GM12865 (cell line): ENCODE measurements at regions not wholly inside any gene's neighbourhood (a gene's known extent, or its start where the extent isn't known, plus 50 kb on each side); places are given as distances from the start of the nearest gene placed in this dataset.

ENCODE experiments used
- DNase-seq: peaks from one replicate; pipeline ENCODE4 v3.0.0; 2010; ENCODE audit warnings: low read depth
- H3K4me3 ChIP-seq: 2 replicates; pipeline ENCODE4 v1.5.1; 2011; ENCODE audit warnings: mild to moderate bottlenecking, low read depth, low read length, control low read depth
- TF ChIP-seq, protein P1 (sequence below): IDR thresholded peaks from 2 replicates; pipeline ENCODE4 v1.5.1; 2011; ENCODE audit warnings: low read length, control low read depth, low read depth, inconsistent platforms; ENCODE audit not compliant: insufficient read depth; ENCODE audit errors: missing control alignments

DNA sequence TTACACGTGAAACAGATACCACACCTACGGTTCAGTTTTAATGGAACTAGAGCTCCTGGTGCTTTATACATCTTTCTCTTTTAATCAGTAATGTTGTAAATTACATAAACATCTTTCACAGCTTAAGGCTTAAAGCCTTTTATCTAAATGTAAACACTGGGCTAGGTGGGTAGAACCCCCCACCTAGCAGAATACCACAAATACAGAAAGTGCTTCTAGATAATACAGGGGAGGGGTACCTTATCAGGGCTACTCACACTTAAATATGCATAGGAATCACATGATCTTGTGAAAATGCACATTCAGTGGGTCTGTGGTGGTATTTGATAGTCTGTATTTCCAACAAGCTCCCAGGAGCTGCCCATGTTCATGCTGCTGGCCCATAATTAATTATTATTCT, 256.4 kb upstream of the TARS1 start:
- TF ChIP-seq, protein P1, sequence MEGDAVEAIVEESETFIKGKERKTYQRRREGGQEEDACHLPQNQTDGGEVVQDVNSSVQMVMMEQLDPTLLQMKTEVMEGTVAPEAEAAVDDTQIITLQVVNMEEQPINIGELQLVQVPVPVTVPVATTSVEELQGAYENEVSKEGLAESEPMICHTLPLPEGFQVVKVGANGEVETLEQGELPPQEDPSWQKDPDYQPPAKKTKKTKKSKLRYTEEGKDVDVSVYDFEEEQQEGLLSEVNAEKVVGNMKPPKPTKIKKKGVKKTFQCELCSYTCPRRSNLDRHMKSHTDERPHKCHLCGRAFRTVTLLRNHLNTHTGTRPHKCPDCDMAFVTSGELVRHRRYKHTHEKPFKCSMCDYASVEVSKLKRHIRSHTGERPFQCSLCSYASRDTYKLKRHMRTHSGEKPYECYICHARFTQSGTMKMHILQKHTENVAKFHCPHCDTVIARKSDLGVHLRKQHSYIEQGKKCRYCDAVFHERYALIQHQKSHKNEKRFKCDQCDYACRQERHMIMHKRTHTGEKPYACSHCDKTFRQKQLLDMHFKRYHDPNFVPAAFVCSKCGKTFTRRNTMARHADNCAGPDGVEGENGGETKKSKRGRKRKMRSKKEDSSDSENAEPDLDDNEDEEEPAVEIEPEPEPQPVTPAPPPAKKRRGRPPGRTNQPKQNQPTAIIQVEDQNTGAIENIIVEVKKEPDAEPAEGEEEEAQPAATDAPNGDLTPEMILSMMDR = no peak
- H3K4me3 ChIP-seq = no peak overlapping the region
- no peak for DNase-seq

DNA sequence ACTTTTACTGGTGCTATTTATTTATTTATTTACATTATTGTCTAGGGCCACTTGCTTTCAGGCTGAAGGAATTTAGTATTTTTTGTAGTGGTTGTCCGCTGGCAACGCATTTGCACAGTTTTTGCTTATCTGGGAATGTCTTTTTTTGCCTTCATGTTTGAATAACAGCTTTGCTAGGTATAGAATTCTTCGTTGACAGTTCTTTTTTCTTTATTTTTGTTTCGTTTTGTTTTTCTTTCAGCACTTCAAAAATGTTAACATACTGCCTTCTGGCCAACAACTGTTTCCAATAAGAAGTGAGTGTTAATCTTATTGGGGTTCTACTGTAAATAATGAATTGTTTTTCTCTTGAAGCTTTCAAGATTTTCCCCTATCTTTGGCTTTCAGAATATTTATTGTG, 252.7 kb upstream of the TARS1 start:
- DNase-seq = no peak
- TF ChIP-seq, protein P1 = no peak

DNA sequence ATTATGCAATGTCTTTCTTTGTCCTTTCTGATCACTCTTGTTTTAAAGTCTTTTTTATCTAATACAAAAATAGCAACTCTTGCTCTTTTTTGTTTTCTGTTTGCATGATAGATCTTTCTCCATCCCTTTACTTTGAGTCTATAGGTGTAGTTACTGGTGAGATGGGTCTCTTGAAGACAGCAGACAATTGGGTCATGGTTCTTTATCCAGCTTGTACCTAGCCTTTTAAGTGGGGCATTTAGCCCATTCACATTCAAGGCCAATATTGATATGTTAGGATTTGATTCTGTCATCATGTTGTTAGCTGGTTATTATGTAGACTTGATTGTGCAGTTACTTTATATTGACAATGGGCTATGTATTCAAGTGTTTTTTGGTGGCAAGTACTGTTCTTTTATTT, 245.9 kb upstream of the TARS1 start:
- H3K4me3 ChIP-seq = no peak overlapping the region
- DNase-seq = no peak
- TF ChIP-seq, protein P1 = no peak

More for the DNA sequence above, 252.7 kb upstream of the TARS1 start:
- no peak overlapping the region for H3K4me3 ChIP-seq

DNA sequence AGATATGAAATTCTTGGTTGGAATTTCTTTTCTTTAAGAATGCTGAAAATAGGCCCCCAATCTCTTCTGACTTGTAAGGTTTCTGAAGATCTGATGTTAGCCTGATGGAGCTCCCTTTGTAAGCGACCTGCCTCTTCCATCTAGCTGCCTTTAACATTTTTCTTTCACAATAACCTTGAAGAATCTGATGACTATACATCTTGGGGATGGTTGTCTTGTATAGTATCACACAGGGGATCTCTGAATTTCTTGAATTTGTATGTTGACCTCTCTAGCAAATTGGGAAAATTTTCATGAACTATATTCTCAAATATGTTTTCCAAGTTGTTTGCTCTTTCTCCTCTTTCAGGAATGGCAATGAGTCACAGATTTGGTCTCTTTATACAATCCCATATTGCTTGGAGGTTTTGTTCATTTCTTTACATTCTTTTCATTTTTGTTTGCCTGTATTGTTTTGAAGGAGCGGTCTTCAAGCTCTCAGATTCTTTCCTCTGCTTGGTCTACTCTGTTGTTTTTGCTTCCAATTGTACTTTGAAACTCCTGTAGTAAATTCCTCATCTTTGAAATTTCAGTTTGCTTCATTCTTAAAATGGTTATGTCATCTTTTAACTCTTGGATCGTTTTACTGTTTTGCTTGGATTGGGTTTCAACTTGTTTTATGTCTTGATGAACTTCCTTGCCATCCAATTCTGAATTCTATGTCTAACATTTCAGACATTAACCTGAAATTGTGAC, 245.2 kb upstream of the TARS1 start:
- no peak overlapping the region for H3K4me3 ChIP-seq
- TF ChIP-seq, protein P1 = no peak
- DNase-seq = no peak

DNA sequence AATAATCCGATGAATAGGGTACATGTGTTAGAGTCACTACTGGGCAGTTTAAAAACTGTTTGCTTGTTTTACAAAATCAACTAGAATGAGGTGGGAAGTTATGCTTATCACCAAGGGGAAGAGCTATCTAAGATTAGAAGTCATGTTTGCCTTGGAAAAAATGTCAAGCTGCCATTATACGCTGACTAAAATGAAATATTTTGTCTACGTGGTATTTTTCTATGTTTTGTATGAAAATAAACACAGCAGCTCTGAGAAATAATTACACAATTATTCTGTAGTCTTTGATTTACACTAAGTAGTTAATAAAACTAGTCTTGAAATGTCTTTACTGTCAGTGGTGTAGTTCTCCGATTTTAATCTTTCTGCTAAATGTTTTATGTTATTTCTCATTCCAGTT, 241.9 kb upstream of the TARS1 start:
- TF ChIP-seq, protein P1 = no peak
- no peak for DNase-seq
- H3K4me3 ChIP-seq = no peak overlapping the region

DNA sequence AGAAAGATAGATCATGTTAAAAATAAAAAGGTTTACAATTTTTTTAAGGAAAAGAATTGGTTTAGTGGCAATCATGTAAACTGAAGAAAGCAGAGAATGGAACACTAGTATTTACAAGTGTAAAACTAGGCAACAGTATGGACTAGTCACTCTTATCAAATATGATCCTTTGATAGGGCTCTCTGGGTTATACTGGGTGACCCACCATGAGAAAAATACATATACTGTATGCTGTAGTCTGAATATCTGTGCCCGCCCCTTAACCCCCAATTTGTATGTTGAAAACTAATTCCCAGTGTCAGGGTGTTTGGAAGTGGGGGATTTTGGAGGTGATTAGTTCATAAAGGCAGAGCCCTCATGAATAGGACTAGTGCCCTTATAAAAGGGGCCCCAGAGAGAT, 236.8 kb upstream of the TARS1 start:
- DNase-seq = no peak
- TF ChIP-seq, protein P1 = no peak
- no peak overlapping the region for H3K4me3 ChIP-seq

DNA sequence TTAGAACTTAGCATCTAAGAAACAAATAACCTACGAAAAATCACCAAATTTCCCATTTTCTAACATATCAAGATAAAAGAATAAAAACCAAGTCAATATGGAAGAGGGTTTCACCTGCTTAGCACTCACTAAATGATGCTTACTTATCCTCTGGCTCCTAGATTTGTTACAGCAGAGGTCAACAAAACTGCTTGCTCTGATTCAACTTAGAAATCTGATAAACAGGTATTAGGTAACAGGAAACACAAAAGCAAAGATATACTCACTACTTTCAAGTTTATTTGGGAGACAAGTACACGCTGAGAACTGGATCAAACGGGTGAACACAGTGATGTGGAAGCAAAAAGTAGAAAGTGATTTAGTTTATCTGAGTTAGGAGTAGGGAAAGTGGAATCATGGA, 235.7 kb upstream of the TARS1 start:
- TF ChIP-seq, protein P1 = no peak
- no peak overlapping the region for H3K4me3 ChIP-seq
- no peak for DNase-seq
